ENCODE measurements at regions not wholly inside any gene's neighbourhood (a gene's known extent, or its start where the extent isn't known, plus 50 kb on each side); places are given as distances from the start of the nearest gene placed in this dataset.

- CTCF ChIA-PET, result no interaction called here
- DNase-seq, result no peak
- intact Hi-C loops (cut with micrococcal nuclease), result no loop called here
- H3K4me1 Mint-ChIP-seq (ENCODE audit: low read depth), result no peaks in the 10 kb centered on the region
- no peak overlapping the region for H3K4me3 Mint-ChIP-seq
- no peaks in the 10 kb centered on the region for H3K36me3 Mint-ChIP-seq (ENCODE audit: low read depth)
- no peaks in the 10 kb centered on the region for H3K27me3 Mint-ChIP-seq (ENCODE audit: low read depth)
- peaks cover 12% of the 10 kb centered on the region for H3K9me3 Mint-ChIP-seq
- no peak overlapping the region for H3K27ac Mint-ChIP-seq
Measured at GRCh38 chr4:34891892-34892291, 1352.4 kb downstream of the ARAP2 start.

- CTCF ChIA-PET, result no interaction called here
- Mint-ChIP-seq H3K27ac (no peak overlapping the region), H3K4me3 (no peak overlapping the region), H3K36me3 (ENCODE audit: low read depth) (no peaks in the 10 kb centered on the region), H3K4me1 (ENCODE audit: low read depth) (no peaks in the 10 kb centered on the region), H3K9me3 (peaks cover 12% of the 10 kb centered on the region), H3K27me3 (ENCODE audit: low read depth) (no peaks in the 10 kb centered on the region)
- DNase-seq, result no peak
- intact Hi-C loops (cut with micrococcal nuclease), result no loop called here
Measured at GRCh38 chr4:34893382-34893781, 1350.9 kb downstream of the ARAP2 start.

DNA sequence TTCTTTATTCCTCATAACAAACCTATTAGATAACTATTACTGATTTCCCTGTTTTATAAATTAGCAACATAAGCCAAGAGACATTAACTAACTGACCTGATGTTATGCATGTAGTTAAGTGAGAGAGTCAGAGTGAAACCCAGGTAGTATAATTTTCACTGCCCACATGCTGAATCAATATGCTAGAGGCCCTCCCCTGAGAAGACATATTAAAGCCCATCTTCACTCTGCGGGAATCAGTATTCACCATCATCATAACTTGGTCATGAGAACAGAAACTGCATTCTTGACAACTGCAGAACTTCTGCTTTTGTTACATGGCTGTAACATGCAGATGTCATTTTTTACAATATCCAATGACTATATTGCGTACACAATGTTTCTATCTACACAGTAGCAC is 1324.3 kb downstream of the ARAP2 start:
- H3K27ac Mint-ChIP-seq, result no peak overlapping the region
- CTCF ChIA-PET, result no interaction called here
- H3K4me1 Mint-ChIP-seq (ENCODE audit: low read depth), result no peaks in the 10 kb centered on the region

GRCh38 chr4:34921391-34921790 is 1322.9 kb downstream of the ARAP2 start:
- Mint-ChIP-seq H3K27ac (no peak overlapping the region), H3K4me1 (ENCODE audit: low read depth) (no peaks in the 10 kb centered on the region), H3K27me3 (ENCODE audit: low read depth) (no peaks in the 10 kb centered on the region), H3K9me3 (peaks cover 6% of the 10 kb centered on the region), H3K4me3 (no peak overlapping the region), H3K36me3 (ENCODE audit: low read depth) (no peaks in the 10 kb centered on the region)
- CTCF ChIA-PET, result no interaction called here
- no peak for DNase-seq
- intact Hi-C loops (cut with micrococcal nuclease), result no loop called here

More for the DNA sequence above, 1324.3 kb downstream of the ARAP2 start:
- Mint-ChIP-seq H3K4me3 (no peak overlapping the region), H3K9me3 (peaks cover 6% of the 10 kb centered on the region), H3K27me3 (ENCODE audit: low read depth) (no peaks in the 10 kb centered on the region), H3K36me3 (ENCODE audit: low read depth) (no peaks in the 10 kb centered on the region)
- DNase-seq, result no peak
- intact Hi-C loops (cut with micrococcal nuclease), result no loop called here

GRCh38 chr4:34922325-34922724 is 1322.0 kb downstream of the ARAP2 start:
- H3K4me3 Mint-ChIP-seq, result no peak overlapping the region
- H3K4me1 Mint-ChIP-seq (ENCODE audit: low read depth), result no peaks in the 10 kb centered on the region
- no peak overlapping the region for H3K27ac Mint-ChIP-seq
- intact Hi-C loops (cut with micrococcal nuclease), result no loop called here
- DNase-seq, result no peak
- CTCF ChIA-PET, result no interaction called here
- H3K9me3 Mint-ChIP-seq, result peaks cover 6% of the 10 kb centered on the region
- H3K27me3 Mint-ChIP-seq (ENCODE audit: low read depth), result no peaks in the 10 kb centered on the region
- H3K36me3 Mint-ChIP-seq (ENCODE audit: low read depth), result no peaks in the 10 kb centered on the region

DNA sequence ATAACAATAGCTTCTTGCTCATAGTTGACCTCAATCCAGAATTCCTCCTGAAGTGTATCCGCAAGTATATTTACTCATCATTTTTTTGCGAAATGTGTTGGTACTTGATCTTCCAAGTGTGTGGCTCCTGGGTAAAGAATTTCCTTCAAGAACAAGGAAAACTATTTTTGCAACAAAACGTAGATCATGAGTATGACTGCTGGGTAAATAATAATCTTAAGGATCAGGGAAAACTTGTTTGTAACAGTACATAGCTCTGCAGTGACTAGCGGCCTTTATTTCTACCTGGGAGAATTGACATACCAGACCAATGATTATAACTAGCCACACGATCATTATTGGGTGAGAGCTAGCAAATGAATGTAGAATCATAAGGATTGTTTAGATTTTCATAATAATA is 1311.7 kb downstream of the ARAP2 start:
- peaks cover 10% of the 10 kb centered on the region for H3K9me3 Mint-ChIP-seq

GRCh38 chr4:34935739-34936138 is 1308.6 kb downstream of the ARAP2 start:
- DNase-seq, result no peak
- no peaks in the 10 kb centered on the region for H3K36me3 Mint-ChIP-seq (ENCODE audit: low read depth)
- H3K27ac Mint-ChIP-seq, result no peak overlapping the region
- CTCF ChIA-PET, result no interaction called here
- H3K9me3 Mint-ChIP-seq, result peaks cover 9% of the 10 kb centered on the region
- intact Hi-C loops (cut with micrococcal nuclease), result no loop called here
- H3K4me1 Mint-ChIP-seq (ENCODE audit: low read depth), result no peaks in the 10 kb centered on the region
- H3K4me3 Mint-ChIP-seq, result no peak overlapping the region
- no peaks in the 10 kb centered on the region for H3K27me3 Mint-ChIP-seq (ENCODE audit: low read depth)

More for the DNA sequence above, 1311.7 kb downstream of the ARAP2 start:
- Mint-ChIP-seq H3K36me3 (ENCODE audit: low read depth) (no peaks in the 10 kb centered on the region), H3K27me3 (ENCODE audit: low read depth) (no peaks in the 10 kb centered on the region), H3K4me1 (ENCODE audit: low read depth) (no peaks in the 10 kb centered on the region), H3K4me3 (no peak overlapping the region), H3K27ac (no peak overlapping the region)
- DNase-seq, result no peak
- CTCF ChIA-PET, result no interaction called here
- intact Hi-C loops (cut with micrococcal nuclease), result no loop called here

DNA sequence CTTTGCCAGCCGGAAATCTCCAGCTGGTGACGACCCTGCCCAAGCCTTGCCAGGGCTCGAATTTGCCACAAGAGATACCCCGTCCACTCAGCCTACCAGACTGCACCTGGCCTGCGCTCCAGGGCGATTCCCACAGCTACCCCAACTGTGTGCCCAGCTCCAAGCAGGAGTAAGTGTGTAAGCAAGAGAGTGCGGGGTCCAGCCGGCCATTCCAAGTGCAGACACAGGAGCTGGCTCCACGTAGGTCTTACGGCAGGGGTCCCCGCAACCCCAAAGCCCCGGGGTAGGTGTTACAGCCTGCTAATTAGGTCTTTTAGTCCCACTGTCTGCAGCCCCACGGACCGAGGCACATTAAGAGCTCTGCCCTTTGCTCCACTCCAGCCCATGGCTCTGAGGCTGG is 1305.2 kb downstream of the ARAP2 start:
- no peak overlapping the region for H3K4me3 Mint-ChIP-seq
- DNase-seq, result no peak
- intact Hi-C loops (cut with micrococcal nuclease), result no loop called here
- no peaks in the 10 kb centered on the region for H3K36me3 Mint-ChIP-seq (ENCODE audit: low read depth)
- H3K27me3 Mint-ChIP-seq (ENCODE audit: low read depth), result no peaks in the 10 kb centered on the region
- H3K9me3 Mint-ChIP-seq, result peaks cover 8% of the 10 kb centered on the region
- H3K27ac Mint-ChIP-seq, result no peak overlapping the region
- CTCF ChIA-PET, result no interaction called here
- H3K4me1 Mint-ChIP-seq (ENCODE audit: low read depth), result no peaks in the 10 kb centered on the region

DNA sequence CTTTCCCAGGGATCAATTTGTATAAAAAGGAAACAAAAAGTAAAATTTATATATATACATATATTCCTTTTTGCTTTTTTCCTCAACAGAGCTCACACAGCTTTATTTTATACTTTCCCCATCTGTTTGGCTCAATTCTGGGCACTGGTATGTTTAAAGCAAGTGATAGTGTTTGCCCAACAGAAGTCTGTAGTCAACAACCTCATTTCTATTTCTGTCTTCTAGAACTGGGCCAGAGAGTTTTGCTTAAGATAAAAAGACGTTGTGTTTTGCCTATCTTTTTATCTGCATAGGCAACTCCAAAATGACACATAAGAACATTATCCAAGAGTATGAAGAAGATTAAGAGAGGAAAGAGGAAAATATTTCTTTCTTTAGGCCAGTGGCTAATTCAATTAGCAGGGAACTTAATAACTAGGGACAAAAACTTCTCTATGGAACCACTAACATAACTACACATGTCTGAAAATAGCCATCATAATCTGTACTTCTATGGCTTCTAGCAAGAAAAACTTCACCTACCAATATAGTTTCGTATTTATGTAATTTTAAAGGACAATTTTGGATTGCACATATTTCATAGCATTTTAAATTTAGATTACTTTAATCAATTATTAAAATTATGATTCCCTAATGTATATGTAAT is 1300.5 kb downstream of the ARAP2 start:
- no peaks in the 10 kb centered on the region for H3K27me3 Mint-ChIP-seq (ENCODE audit: low read depth)

GRCh38 chr4:34950926-34951325 is 1293.4 kb downstream of the ARAP2 start:
- no peak for DNase-seq
- no peaks in the 10 kb centered on the region for H3K27me3 Mint-ChIP-seq (ENCODE audit: low read depth)
- H3K9me3 Mint-ChIP-seq, result peaks cover 6% of the 10 kb centered on the region
- CTCF ChIA-PET, result no interaction called here
- no peak overlapping the region for H3K4me3 Mint-ChIP-seq
- H3K27ac Mint-ChIP-seq, result no peak overlapping the region
- no peaks in the 10 kb centered on the region for H3K4me1 Mint-ChIP-seq (ENCODE audit: low read depth)
- intact Hi-C loops (cut with micrococcal nuclease), result no loop called here
- no peaks in the 10 kb centered on the region for H3K36me3 Mint-ChIP-seq (ENCODE audit: low read depth)

More for the DNA sequence above, 1300.5 kb downstream of the ARAP2 start:
- intact Hi-C loops (cut with micrococcal nuclease), result loop anchor here (10.0 kb wide), 1 partner anchor 61 kb away; no protein-coding TSS in a partner anchor
- DNase-seq, result no peak
- CTCF ChIA-PET, result no interaction called here
- H3K36me3 Mint-ChIP-seq (ENCODE audit: low read depth), result no peaks in the 10 kb centered on the region
- H3K27ac Mint-ChIP-seq, result no peak overlapping the region
- no peaks in the 10 kb centered on the region for H3K4me1 Mint-ChIP-seq (ENCODE audit: low read depth)
- H3K9me3 Mint-ChIP-seq, result peaks cover 5% of the 10 kb centered on the region
- H3K4me3 Mint-ChIP-seq, result no peak overlapping the region

DNA sequence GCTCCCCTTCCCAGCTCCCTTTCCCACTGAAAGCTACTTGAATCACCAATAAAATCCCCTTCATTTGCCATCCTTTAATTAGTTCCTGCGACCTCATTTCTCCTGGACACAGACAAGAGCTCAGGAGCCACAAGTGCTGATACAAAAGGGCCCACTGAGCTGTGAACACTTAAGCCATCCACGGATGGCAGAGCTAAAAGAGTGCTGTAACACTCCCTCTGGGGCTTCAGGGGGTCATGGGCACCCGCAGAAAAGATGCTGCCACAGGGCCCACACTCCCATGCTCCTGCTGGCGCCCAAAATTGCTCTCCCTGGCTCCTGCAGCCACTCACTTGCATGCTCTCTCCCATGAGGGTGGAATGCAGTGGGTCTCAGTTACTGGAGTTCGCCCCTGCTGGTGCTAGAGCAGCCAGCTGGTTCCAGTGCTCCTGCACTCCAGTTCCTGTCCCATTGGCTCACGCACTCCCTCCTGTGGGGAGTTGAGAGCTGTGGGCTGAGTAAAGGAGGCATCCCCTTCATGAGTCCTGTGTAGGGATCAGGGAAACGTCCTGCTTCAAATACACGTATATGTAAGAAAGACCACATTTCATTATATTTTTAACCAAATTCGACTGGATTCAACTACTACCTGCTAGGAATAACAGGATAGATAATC is 1291.0 kb downstream of the ARAP2 start:
- no peak overlapping the region for H3K27ac Mint-ChIP-seq
- no peaks in the 10 kb centered on the region for H3K4me1 Mint-ChIP-seq (ENCODE audit: low read depth)
- CTCF ChIA-PET, result no interaction called here
- H3K9me3 Mint-ChIP-seq, result peaks cover 9% of the 10 kb centered on the region
- no peak for DNase-seq
- intact Hi-C loops (cut with micrococcal nuclease), result no loop called here
- H3K27me3 Mint-ChIP-seq (ENCODE audit: low read depth), result no peaks in the 10 kb centered on the region
- H3K4me3 Mint-ChIP-seq, result no peak overlapping the region
- no peaks in the 10 kb centered on the region for H3K36me3 Mint-ChIP-seq (ENCODE audit: low read depth)

- intact Hi-C loops (cut with micrococcal nuclease), result no loop called here
- Mint-ChIP-seq H3K36me3 (ENCODE audit: low read depth) (no peaks in the 10 kb centered on the region), H3K27me3 (ENCODE audit: low read depth) (no peaks in the 10 kb centered on the region), H3K4me1 (ENCODE audit: low read depth) (no peaks in the 10 kb centered on the region), H3K4me3 (no peak overlapping the region), H3K27ac (no peak overlapping the region), H3K9me3 (peaks cover 4% of the 10 kb centered on the region)
- no peak for DNase-seq
- CTCF ChIA-PET, result no interaction called here
Measured at GRCh38 chr4:34964613-34965012, 1279.7 kb downstream of the ARAP2 start.

- Mint-ChIP-seq H3K9me3 (peaks cover 1% of the 10 kb centered on the region), H3K4me3 (no peak overlapping the region), H3K27me3 (ENCODE audit: low read depth) (no peaks in the 10 kb centered on the region), H3K4me1 (ENCODE audit: low read depth) (no peaks in the 10 kb centered on the region), H3K36me3 (ENCODE audit: low read depth) (no peaks in the 10 kb centered on the region), H3K27ac (no peak overlapping the region)
- no peak for DNase-seq
- intact Hi-C loops (cut with micrococcal nuclease), result no loop called here
- CTCF ChIA-PET, result interaction anchor here (0.6 kb wide), 1 partner anchor 480 kb away, joined by 3 read pairs; no protein-coding TSS in a partner anchor
Measured at GRCh38 chr4:34972189-34972588, 1272.1 kb downstream of the ARAP2 start.
